ENCODE measurements at regions not wholly inside any gene's neighbourhood (a gene's known extent, or its start where the extent isn't known, plus 50 kb on each side); places are given as distances from the start of the nearest gene placed in this dataset.
A peak's percentile ranks its signal among the peaks of the same experiment; 100 is the strongest.

DNA sequence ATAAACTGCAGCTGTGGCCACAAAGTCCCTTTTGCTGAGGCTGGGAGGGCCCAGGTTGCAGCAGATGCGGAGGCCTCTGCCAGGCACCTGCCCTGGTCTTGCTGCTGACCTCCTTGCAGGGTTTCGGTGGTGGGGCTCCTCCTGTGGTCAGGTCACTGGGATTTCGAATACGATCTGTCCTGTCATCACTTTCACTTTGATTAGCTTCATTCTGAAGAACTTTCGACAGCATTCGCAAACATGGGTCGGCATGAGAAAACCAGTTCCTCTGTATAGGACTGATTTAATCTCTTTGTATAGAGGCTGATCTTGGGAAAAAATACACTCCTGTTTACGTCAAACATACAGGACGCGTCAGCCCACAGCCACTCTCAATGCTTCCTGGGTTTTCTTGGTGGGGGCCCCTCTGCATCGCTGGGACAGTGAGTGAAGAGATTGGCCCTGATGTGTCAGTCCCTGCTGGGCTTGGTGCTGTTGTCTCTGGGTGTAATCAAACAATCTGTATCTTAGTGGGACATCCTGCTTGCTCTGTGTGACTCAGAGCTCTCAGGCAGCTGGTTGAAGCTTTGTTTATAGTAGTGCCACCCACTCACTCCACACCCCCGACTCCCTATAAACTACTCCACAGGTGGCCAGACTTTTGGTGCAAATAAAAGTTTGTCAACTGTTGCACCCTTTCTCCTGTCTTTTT, 209.4 kb upstream of the CXCR4 start (continued):
- TF ChIP-seq, protein P1, sequence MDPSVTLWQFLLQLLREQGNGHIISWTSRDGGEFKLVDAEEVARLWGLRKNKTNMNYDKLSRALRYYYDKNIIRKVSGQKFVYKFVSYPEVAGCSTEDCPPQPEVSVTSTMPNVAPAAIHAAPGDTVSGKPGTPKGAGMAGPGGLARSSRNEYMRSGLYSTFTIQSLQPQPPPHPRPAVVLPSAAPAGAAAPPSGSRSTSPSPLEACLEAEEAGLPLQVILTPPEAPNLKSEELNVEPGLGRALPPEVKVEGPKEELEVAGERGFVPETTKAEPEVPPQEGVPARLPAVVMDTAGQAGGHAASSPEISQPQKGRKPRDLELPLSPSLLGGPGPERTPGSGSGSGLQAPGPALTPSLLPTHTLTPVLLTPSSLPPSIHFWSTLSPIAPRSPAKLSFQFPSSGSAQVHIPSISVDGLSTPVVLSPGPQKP (IDR thresholded peaks at IDR 0.05; ENCODE audit: low read depth, low read length): no peak
- TF ChIP-seq ZNF622 (IDR thresholded peaks at IDR 0.05) (no peak), FOXM1 (IDR thresholded peaks at IDR 0.05; ENCODE audit: low read depth, low read length) (peak; percentile 87; the same call in 1 of the 2 replicates), EZH2 (IDR thresholded peaks at IDR 0.05; ENCODE audit: borderline replicate concordance, control insufficient read depth, low read depth, low read length) (no peak), HCFC1 (IDR thresholded peaks at IDR 0.05; ENCODE audit: low read length) (no peak), RAD51 (IDR thresholded peaks at IDR 0.05) (no peak), CHD4 (IDR thresholded peaks at IDR 0.05) (no peak), HDGF (IDR thresholded peaks at IDR 0.05) (0 out of 2 replicates have a peak, but pooled peaks have one; percentile 25), CEBPB (IDR thresholded peaks at IDR 0.05; ENCODE audit: borderline replicate concordance in 1 of 2, low read depth in 2 of 2, low read length in 2 of 2) (no peak), EED (IDR thresholded peaks at IDR 0.05; ENCODE audit: low read depth) (peak; percentile 96), ZSCAN29 (IDR thresholded peaks at IDR 0.05) (no peak), CBX5 (IDR thresholded peaks at IDR 0.05; ENCODE audit: low read depth) (0 out of 2 replicates have a peak, but pooled peaks have one; percentile 70), HDAC2 (IDR thresholded peaks at IDR 0.05) (no peak), EGR1 (IDR thresholded peaks at IDR 0.05; ENCODE audit: borderline replicate concordance in 1 of 2, low read depth in 2 of 2, low read length in 2 of 2) (peak in 1 of 2 experiments; percentile 87; a peak in 2 of 3 replicates)
- TF ChIP-seq, protein P2, sequence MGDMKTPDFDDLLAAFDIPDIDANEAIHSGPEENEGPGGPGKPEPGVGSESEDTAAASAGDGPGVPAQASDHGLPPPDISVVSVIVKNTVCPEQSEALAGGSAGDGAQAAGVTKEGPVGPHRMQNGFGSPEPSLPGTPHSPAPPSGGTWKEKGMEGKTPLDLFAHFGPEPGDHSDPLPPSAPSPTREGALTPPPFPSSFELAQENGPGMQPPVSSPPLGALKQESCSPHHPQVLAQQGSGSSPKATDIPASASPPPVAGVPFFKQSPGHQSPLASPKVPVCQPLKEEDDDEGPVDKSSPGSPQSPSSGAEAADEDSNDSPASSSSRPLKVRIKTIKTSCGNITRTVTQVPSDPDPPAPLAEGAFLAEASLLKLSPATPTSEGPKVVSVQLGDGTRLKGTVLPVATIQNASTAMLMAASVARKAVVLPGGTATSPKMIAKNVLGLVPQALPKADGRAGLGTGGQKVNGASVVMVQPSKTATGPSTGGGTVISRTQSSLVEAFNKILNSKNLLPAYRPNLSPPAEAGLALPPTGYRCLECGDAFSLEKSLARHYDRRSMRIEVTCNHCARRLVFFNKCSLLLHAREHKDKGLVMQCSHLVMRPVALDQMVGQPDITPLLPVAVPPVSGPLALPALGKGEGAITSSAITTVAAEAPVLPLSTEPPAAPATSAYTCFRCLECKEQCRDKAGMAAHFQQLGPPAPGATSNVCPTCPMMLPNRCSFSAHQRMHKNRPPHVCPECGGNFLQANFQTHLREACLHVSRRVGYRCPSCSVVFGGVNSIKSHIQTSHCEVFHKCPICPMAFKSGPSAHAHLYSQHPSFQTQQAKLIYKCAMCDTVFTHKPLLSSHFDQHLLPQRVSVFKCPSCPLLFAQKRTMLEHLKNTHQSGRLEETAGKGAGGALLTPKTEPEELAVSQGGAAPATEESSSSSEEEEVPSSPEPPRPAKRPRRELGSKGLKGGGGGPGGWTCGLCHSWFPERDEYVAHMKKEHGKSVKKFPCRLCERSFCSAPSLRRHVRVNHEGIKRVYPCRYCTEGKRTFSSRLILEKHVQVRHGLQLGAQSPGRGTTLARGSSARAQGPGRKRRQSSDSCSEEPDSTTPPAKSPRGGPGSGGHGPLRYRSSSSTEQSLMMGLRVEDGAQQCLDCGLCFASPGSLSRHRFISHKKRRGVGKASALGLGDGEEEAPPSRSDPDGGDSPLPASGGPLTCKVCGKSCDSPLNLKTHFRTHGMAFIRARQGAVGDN (IDR thresholded peaks at IDR 0.05): peak; percentile 88
- TF ChIP-seq, protein P3, sequence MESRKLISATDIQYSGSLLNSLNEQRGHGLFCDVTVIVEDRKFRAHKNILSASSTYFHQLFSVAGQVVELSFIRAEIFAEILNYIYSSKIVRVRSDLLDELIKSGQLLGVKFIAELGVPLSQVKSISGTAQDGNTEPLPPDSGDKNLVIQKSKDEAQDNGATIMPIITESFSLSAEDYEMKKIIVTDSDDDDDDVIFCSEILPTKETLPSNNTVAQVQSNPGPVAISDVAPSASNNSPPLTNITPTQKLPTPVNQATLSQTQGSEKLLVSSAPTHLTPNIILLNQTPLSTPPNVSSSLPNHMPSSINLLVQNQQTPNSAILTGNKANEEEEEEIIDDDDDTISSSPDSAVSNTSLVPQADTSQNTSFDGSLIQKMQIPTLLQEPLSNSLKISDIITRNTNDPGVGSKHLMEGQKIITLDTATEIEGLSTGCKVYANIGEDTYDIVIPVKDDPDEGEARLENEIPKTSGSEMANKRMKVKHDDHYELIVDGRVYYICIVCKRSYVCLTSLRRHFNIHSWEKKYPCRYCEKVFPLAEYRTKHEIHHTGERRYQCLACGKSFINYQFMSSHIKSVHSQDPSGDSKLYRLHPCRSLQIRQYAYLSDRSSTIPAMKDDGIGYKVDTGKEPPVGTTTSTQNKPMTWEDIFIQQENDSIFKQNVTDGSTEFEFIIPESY (IDR thresholded peaks at IDR 0.05): no peak
- TF ChIP-seq, protein P4, sequence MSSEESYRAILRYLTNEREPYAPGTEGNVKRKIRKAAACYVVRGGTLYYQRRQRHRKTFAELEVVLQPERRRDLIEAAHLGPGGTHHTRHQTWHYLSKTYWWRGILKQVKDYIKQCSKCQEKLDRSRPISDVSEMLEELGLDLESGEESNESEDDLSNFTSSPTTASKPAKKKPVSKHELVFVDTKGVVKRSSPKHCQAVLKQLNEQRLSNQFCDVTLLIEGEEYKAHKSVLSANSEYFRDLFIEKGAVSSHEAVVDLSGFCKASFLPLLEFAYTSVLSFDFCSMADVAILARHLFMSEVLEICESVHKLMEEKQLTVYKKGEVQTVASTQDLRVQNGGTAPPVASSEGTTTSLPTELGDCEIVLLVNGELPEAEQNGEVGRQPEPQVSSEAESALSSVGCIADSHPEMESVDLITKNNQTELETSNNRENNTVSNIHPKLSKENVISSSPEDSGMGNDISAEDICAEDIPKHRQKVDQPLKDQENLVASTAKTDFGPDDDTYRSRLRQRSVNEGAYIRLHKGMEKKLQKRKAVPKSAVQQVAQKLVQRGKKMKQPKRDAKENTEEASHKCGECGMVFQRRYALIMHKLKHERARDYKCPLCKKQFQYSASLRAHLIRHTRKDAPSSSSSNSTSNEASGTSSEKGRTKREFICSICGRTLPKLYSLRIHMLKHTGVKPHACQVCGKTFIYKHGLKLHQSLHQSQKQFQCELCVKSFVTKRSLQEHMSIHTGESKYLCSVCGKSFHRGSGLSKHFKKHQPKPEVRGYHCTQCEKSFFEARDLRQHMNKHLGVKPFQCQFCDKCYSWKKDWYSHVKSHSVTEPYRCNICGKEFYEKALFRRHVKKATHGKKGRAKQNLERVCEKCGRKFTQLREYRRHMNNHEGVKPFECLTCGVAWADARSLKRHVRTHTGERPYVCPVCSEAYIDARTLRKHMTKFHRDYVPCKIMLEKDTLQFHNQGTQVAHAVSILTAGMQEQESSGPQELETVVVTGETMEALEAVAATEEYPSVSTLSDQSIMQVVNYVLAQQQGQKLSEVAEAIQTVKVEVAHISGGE (CRISPR knock-in tag; IDR thresholded peaks at IDR 0.05): no peak
- TF ChIP-seq, protein P5, sequence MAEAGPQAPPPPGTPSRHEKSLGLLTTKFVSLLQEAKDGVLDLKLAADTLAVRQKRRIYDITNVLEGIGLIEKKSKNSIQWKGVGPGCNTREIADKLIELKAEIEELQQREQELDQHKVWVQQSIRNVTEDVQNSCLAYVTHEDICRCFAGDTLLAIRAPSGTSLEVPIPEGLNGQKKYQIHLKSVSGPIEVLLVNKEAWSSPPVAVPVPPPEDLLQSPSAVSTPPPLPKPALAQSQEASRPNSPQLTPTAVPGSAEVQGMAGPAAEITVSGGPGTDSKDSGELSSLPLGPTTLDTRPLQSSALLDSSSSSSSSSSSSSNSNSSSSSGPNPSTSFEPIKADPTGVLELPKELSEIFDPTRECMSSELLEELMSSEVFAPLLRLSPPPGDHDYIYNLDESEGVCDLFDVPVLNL (IDR thresholded peaks at IDR 0.05; ENCODE audit: low read depth, low read length): no peak

Measured in GM12878 (cell line).